NCI-H1436 treated with DMSO at 0.1 percent for 48 hours (cell line): ENCODE measurements at regions not wholly inside any gene's neighbourhood (a gene's known extent, or its start where the extent isn't known, plus 50 kb on each side); places are given as distances from the start of the nearest gene placed in this dataset.

ENCODE experiments used
- DNase-seq: peaks from one replicate; lab custom pipeline; 2025; lab: John Stamatoyannopoulos, UW

- DNase-seq: no peak
These were observed 182.6 kb upstream of the LYPLAL1 start for GRCh38 chr1:218991089-218991488.

GRCh38 chr1:218994615-218995014 lies 179.1 kb upstream of the LYPLAL1 start:
- DNase-seq: no peak

DNA sequence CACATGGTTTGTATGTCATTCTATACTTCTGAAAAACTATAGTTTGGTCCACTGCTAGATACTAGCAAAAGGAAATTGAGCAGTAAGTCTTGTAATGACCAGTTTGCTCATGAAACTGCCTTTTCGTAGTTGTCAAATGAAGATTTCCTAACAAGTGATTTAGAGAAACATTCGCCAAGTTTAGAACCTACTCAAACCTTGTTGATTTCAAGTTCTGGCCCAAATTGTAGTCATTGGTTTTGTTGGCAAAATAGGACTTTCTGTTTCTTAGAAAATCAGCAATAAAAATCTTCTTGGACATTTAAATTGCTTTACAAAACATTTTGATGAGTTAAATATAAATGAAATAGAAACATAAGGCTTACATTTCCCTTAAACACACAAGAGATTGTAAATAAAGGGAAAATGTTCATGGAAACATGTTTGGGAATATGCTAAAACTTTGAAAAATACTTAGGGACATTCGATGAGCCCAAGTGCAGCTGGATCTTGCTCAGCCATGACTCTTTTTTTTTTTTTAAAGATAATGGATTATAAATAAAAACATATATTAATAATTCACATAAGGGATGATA lies 178.5 kb upstream of the LYPLAL1 start:
- no peak for DNase-seq

- DNase-seq: no peak
These were observed 177.3 kb upstream of the LYPLAL1 start for GRCh38 chr1:218996362-218996761.

DNA sequence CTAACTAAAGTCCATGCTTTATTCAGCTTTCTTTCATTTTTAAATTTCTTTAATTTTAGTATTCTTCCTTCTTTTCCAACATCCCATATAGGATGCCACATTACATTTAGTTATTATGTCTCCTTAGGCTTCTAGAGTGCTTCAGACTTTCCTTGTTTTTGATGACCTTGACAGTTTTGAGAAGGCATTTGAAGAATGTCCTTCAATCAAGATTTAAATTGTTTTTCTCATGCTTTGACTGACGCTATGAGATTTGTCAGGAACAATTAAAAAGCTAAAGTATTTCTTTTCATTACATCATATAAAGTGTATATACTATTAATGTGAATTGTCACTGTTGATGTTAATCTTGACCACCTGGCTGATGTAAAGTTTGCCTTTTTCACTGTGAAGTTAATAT lies 173.7 kb upstream of the LYPLAL1 start:
- no peak for DNase-seq

DNA sequence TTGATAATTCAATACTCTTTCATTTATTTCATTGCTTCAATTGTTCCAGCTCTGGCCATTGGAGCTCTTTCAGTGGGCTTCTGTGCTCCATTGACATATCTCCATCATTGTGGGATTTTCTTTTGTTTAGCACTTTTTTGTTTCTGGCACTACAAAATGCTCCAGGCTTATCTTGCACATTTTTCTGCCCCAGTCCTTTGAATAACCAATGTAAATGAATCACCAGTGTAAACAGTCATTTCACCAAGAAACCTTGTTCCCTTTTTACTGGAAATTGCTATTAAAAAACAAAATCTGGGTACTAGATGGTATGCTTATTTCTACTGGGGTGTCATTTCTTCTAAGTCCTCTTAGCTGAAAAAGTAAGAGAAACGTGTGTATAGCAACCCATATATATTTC lies 173.0 kb upstream of the LYPLAL1 start:
- DNase-seq: no peak

DNA sequence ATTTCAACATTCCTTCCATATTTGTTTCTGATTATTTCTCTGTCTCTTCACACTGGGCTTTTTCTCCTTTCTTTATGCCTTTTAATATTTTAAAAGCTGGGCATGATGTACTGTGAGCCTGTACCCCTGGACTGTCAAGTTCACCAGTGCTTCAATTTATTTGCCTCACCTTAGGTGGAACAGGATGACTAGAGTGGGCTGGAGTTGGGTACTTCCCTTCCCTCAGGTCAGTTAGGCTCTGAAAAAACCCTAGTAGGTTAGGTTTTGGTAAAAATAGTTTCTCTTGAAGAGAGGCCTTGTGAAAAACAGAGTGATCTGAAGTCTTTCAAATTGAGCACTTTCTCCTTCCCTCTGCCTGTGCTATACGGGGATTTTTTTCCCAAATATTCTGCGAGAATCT lies 163.0 kb upstream of the LYPLAL1 start:
- no peak for DNase-seq

DNA sequence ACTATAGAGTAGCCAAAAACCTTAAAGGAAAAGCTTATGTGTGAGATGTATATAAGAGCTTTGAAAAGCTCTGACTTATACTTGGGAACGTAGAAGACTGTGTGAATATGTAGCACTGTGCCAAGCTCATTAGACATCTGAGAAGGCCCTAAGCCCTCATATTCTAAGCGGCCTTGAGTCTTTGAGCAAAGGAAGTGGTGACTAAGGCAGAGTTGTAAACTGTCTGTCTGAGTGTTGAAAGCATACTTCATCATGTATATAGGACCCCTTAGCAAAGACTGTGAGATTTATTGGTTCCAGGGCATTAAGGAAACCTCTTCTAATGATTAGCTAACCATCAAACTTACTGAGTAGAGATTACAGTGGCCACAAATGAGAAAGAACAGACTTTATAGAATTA lies 153.3 kb upstream of the LYPLAL1 start:
- no peak for DNase-seq

GRCh38 chr1:219020846-219021245 lies 152.8 kb upstream of the LYPLAL1 start:
- DNase-seq: no peak

GRCh38 chr1:219027146-219027673 lies 146.5 kb upstream of the LYPLAL1 start:
- DNase-seq: no peak

DNA sequence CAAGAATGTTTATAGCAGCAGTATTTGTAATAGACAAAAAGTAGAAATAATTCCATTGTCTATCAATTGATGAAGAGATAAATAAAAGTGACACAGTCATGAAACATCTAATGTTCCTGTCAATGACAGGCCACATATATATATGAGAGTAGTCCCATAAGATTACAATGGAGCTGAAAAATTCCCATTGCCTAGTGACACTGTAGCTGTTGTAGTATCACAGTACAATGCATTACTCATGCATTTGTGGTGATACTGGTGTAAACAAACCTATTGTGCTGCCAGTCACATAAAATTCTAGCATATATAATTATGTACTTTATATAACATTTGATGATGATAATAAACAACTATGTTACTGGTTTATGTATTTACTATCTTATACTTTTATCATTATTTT lies 141.9 kb upstream of the LYPLAL1 start:
- no peak for DNase-seq

- DNase-seq: no peak
These were observed 135.3 kb upstream of the LYPLAL1 start for GRCh38 chr1:219038398-219038797.

GRCh38 chr1:219039017-219039681 lies 134.5 kb upstream of the LYPLAL1 start:
- DNase-seq: no peak

DNA sequence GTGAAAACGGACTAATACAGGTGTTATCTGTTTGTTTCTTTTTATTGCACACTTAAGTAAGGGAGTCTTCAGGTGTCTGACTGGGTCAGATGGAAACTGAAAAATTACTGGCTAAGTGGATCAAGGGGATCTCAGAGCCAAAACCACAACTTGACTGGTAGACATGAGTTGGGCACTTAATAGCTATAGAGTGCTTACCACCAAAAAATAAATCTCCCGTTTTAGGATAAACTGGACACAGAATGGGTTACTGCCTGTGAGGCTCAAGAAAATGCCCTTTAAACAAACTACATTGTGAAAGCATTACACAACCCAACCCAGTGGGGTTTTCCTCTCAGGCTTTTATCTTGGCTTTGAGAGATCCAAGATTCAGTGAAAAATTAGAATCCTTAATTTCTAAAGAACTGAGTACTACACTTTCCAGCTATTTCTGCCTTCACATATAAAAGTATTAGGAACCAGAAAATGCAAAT lies 134.0 kb upstream of the LYPLAL1 start:
- no peak for DNase-seq

GRCh38 chr1:219040291-219040690 lies 133.4 kb upstream of the LYPLAL1 start:
- no peak for DNase-seq

DNA sequence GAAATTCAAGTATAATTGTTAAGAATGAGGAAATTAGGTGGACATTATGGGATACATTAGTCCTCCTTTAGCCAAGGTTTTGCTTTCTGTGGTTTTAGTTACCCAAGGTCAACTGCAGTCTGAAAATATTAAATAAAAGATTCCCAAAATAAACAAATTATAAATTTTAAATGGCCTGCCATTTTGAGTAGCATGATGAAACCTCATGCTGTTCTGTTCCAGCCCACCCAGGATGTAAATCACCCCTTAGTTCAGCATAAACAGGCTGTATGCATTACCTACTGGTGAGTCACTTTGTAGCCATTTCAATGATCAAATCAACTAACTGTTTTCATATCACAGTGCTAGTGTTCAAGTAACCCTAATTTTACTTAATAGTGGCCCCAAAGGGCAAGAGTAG lies 132.5 kb upstream of the LYPLAL1 start:
- DNase-seq: no peak

GRCh38 chr1:219041818-219042217 lies 131.9 kb upstream of the LYPLAL1 start:
- DNase-seq: no peak

GRCh38 chr1:219042769-219043168 lies 130.9 kb upstream of the LYPLAL1 start:
- DNase-seq: no peak

DNA sequence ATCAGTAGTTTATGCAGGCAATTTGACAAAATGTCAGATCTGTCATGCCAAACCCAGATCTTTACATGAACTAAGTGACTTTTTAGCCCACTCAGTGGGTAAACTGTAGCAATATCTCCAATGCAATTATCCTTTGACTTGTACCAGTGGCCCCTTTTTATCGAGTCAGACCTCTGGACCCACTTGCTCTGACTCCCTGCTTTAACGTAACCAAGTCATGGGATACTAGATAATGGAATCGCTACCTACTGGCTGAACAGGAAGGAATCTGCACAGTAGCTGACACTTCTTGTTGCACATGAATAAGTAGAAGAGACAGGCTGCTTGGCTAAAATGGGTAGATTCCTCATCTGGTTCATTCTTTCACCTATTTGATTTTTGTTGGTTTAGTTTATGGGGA lies 128.4 kb upstream of the LYPLAL1 start:
- DNase-seq: no peak

DNA sequence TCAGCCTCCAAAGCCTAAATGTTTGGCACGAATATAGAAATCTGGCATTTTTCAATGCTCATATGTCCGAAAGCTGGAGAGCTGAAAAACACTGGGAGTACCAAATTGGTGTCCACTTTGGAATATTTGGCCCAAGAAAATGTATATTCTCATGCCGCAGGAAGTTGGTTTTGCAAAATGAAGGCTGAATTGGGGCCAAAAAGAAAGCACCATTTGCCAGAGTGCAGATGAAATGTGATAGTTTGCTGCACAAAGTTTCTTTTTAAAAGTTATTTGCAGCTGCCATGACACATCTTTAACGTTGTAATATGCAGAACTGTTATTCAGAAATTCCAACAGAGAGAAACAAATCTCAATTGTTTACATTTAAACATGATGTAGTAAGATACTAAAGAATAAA lies 124.2 kb upstream of the LYPLAL1 start:
- DNase-seq: no peak

DNA sequence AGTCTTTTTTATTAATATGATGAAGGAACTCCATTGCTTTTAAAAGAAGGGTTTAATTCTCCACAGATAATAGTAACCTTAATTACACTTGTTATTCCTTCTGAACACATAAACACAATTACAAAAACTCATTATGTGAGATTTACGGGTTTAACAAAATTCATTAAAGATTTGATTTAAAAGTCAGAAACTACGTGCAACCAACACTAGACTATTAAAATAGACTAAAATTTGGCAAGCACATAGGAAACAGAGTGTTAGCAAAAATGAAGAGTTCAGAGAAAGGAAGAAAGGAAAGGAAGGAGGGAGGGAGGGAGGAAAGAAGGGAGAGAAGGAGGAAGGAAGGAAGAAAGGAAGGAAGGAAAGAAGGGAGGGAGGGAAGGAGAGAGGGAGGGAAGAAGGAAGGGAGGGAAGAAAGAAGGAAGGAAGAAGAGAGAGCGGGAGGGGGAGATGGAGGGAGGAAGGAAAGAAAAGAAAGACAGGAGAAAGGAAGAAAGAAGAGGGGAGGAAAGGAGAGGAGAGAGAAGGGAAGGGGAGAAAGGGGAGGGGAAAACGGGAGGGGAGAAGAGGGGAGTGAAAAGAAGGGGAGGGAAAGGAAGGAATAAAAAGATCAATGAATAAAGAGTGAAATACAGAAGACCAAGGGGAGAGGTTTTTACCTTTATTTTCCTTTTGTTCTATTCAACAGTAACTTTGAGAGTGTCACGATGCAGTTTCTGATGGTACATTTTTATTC lies 123.4 kb upstream of the LYPLAL1 start:
- no peak for DNase-seq

GRCh38 chr1:219050822-219051125 lies 122.9 kb upstream of the LYPLAL1 start:
- DNase-seq: no peak

- DNase-seq: no peak
These were observed 122.1 kb upstream of the LYPLAL1 start for GRCh38 chr1:219051547-219051946.
